ENCODE measurements at regions not wholly inside any gene's neighbourhood (a gene's known extent, or its start where the extent isn't known, plus 50 kb on each side); places are given as distances from the start of the nearest gene placed in this dataset.

GRCh38 chr14:71652368-71652767, 279.9 kb upstream of the RGS6 start:
- no peak for TF ChIP-seq REST (IDR thresholded peaks at IDR 0.05; ENCODE audit: unreplicated experiment)
- no peak for TF ChIP-seq POLR2AphosphoS5 (IDR thresholded peaks at IDR 0.05; ENCODE audit: low read depth)
- no peak for TF ChIP-seq CTCF (conservative IDR thresholded peaks at IDR 0.05; ENCODE audit: low read depth in 2 of 2)
- TF ChIP-seq JUNB (IDR thresholded peaks at IDR 0.05; ENCODE audit: unreplicated experiment): no peak
- no peak for TF ChIP-seq EZH2 (IDR thresholded peaks at IDR 0.05; ENCODE audit: low read depth, unreplicated experiment)
- no peak for TF ChIP-seq STAT1 (IDR thresholded peaks at IDR 0.05; ENCODE audit: unreplicated experiment)
- TF ChIP-seq EZH2phosphoT487 (IDR thresholded peaks at IDR 0.05; ENCODE audit: unreplicated experiment): no peak
- no peak for TF ChIP-seq ZNF114 (CRISPR knock-in tag; IDR thresholded peaks at IDR 0.05)
- TF ChIP-seq ZNF331 (CRISPR knock-in tag; IDR thresholded peaks at IDR 0.05; ENCODE audit: low read depth): no peak

Measured in GM23338 (cell line).